ENCODE measurements at regions not wholly inside any gene's neighbourhood (a gene's known extent, or its start where the extent isn't known, plus 50 kb on each side); places are given as distances from the start of the nearest gene placed in this dataset.

GRCh38 chr13:34046457-34046856 is 228.5 kb downstream of the RFC3 start:
- no peak for DNase-seq

GRCh38 chr13:34048652-34049051 is 230.7 kb downstream of the RFC3 start:
- DNase-seq: no peak

DNA sequence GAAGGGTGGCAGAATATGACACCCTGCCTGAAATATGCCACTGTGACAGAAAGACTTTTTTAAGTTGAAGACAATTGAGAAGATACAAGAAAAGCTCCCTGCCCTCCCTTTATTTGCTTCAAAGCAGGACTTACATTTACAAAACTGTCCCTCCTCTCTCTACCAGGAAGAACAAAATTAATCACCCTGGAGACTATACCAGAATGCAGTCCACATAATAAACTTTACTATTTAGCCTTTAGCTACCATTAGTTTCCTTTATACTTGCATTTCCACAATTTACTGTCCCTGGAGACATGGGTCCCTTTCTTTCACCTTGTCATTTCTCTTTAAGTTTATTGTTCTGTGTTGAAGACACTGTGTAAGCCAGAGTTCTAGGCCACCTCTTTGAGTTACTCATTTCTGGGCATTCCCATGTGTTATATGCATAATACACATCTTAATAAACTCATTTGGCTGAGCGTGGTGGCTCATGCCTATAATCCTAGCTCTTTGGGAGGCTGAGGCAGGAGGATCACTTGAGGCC is 238.8 kb downstream of the RFC3 start:
- no peak for DNase-seq

DNA sequence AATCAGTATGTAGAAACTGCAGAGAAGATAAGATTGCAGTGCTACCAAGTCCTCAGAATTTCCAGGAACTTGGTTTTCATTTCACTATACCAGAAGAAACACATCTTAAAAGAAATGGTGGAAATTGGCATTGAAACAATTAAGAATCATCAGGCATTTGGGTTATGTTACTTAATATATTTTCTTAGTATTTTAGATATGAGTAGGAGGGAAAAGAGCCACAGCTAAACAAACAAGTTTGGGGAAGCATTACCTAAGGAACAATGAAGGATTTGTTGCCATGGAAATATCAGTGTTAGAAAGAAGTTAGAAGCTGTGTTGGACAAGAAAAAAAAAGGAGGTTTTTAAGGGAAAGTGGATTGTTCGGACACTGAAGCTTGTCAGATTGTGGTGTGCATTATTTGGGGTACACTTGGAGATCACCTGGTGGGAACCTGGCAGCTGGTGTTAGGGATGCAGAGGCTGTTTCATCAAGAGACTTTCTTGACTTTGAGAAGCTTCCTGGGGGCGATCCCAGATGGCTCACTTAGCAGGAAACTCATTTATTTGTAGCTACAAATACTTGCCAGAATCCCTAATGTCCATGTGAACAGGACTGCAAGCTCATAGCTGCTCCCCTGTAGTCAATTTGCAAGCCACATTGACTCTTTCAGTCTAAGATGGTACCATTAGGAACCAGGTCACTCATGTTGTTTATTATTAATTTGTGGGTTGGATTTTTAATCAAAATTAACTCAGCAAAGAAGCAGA is 246.7 kb downstream of the RFC3 start:
- no peak for DNase-seq

DNA sequence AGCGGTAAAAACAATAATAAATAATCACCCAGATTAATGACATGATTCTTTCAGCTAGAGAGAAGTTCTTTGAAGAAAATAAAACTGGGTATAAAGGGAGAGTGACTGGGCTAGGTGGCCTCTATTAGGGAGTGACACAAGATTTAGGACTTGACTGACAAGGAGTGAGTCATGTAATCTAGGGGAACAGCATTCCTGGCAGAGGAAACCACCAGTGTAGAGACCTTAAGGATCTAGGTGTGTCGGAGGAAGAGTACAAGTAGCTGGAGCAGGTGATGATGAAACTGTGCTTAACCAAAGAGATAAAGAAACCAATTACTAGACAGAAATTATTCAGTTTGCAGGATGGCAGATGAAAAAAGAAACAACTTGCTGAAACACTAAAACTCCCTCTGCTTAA is 248.0 kb downstream of the RFC3 start:
- no peak for DNase-seq

DNA sequence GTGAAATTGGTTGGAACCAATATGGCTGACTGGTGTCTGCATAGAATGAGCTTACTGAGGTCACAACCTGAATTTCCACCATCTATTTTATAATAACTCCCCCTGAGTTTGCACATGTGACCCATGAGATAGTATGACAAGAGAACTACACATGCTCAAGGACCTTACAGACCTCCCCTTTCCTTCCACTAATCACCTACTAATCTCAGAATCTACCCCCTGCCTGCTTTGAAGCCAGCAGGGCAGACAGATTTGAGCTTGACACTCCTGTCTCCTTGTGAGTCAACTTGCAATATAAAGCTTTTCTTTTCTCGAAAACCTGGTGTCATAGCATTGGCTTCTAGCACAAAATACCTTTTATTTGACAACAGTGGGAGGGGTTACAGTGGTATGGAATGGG is 248.4 kb downstream of the RFC3 start:
- no peak for DNase-seq

GRCh38 chr13:34070006-34070405 is 252.1 kb downstream of the RFC3 start:
- DNase-seq: no peak

DNA sequence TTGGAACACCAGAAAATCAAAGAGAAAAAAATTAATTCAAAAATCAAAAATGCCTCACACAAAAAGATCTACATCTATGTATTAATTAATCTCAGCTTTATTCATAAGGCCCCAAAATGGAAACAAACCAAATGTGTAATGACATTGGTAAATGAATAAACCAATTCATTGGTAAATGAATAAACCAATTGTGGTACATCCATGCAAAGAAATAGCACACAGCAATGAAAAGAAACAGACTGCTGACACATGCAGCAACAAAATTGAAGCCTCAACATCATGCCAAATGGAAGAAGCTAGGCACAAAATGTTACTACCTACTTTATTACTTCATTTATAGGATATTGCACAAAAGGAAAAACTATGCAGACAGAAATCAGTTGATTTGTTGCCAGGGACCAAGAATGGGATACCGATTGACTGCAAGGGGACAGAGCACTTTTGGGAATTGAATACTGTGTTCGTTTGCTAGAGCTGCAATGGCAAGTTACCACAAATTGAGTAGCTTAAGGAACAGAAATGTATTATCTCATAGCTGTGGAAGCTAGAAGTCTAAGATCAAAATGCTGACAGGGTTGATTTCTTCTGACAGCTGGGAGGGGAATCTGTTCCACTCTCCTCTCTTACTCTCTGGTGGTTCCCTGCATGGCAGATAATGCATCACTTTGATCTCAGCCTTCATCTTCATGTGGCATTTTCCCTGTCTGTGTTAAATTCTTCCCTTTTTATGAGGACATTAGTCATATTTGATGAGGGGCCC is 252.8 kb downstream of the RFC3 start:
- no peak for DNase-seq

- DNase-seq: no peak
These were observed 258.4 kb downstream of the RFC3 start for GRCh38 chr13:34076319-34076718.

DNA sequence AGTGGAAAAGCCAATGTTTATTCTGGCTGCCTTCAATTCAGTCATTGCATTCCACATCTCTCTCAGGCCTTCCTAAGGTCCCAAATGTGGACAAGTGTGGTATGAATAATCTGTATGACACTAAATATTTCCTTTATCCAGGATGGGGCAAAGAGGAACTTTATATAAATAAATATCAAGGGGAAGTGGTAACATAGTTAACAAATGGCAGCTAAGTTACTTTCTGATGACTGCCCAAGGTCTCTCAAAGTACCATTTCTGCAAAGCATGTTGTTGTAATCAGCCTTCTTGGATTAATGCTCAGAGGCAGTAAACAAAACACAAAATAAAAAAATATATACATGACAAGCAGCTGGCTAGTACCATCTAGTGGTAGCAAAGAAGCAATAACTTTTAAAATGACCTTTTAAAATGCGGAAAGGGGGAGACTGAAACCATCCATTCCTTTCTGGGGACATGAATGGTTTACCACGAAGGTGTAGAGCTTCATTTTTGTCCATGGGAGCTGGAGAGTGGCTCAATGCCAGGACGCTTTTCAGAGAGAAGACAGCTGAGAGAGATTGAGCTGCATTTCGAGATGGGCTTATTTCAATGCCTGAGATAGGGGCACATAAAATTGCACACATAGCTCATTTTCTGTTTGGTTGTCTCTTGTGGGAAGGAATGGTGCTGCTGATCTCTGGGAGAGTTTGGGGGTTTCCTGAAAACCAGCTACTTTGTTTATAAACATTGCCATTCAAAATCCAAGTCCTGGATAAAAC is 259.2 kb downstream of the RFC3 start:
- no peak for DNase-seq

- DNase-seq: no peak
These were observed 260.5 kb downstream of the RFC3 start for GRCh38 chr13:34078334-34078999.

DNA sequence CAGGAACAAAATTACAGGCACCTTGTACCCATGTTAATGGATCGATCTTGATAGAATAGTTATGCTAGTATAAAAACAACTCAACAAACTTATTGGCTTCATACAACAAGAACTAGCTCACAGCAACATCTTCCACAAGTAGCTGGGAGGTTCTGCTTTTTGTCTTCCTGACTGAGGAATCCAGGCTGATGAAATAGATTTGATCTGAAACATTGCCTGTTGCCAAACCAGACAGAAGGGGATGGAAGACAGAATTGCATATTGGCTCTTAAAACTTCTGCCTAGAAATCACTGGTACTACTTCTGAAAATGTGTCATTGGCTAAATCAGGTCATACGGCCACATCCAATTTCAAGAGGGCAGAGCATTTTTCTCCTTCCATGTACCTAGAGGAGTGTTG is 267.3 kb downstream of the RFC3 start:
- no peak for DNase-seq

- no peak for DNase-seq
These were observed 268.3 kb downstream of the RFC3 start for GRCh38 chr13:34086281-34086680.

DNA sequence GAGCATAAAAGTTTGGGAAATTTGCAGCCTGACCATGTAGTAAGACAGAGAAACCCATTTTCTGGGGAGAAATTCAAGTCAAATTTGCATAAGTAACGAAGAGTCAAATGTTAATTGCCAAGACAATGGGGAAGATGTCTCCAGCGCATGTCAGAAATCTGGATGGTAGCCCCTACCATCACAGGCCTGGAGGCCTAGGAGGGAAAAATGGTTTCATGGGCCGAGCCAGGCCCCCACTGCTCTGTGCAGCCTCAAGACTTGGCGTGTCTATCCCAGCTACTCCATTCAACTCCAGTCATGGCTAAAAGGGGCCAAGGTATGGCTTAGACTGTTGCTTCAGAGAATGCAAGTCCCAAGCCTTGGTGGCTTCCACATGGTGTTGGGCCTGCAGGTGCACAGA is 269.8 kb downstream of the RFC3 start:
- DNase-seq: no peak

- DNase-seq: no peak
These were observed 285.9 kb downstream of the RFC3 start for GRCh38 chr13:34103854-34104253.

DNA sequence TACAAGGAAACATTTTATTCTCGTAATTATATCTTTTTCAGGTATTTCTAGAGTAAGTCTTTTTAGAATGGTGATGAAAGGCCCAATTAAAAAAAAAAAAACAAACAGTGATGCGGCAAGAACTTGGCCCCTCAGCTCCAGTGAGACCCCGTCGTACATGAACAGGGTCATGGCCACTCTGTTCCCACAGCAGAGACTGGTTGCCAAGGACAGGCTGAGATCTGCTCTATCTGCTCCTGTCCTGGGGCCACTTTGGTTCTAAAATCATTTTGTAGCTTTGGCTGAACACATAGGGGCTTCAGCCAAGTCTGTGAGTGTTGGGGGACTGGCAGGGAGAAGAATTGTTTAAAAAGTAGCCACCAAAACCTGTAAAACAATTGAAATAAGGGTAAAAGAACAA is 286.9 kb downstream of the RFC3 start:
- DNase-seq: no peak

DNA sequence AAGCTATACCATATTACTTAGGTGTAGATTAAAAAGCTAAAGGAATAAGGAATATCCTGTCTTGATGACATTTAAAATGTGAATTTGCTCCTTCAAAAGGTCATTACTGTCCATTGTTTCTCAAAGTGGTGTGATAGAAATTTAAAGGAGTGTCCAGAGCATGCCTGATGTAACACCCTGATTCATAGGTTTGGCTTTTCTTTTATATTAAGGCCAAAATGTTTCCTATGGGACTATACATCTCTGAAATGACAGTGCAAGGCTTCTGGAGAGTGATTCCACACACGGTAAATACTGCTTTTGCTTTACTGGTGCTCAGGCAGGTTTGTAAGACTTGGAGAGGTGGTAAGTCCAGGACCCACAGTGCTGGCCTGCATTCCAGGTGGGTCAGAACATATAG is 289.9 kb downstream of the RFC3 start:
- no peak for DNase-seq

GRCh38 chr13:34108410-34108809 is 290.5 kb downstream of the RFC3 start:
- DNase-seq: no peak

DNA sequence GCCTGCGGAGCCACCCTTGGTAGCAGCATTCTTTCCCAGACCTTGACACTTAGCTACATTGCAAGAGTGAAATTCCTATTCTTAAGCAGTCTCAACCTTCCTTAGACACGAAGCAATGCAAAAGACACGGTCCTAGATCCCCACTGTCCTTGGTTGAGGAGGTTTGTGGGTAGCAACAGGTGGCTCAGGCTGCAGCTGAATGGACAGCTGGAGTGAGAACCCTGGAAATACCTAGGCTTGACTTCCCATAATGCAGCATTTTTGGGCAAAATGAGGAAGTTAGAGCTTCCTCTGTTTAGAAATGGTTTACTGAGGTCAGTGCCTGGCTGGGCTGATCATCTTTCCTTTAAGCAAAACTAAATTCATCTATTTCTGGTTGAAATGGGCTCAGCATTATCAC is 296.6 kb downstream of the RFC3 start:
- no peak for DNase-seq

DNA sequence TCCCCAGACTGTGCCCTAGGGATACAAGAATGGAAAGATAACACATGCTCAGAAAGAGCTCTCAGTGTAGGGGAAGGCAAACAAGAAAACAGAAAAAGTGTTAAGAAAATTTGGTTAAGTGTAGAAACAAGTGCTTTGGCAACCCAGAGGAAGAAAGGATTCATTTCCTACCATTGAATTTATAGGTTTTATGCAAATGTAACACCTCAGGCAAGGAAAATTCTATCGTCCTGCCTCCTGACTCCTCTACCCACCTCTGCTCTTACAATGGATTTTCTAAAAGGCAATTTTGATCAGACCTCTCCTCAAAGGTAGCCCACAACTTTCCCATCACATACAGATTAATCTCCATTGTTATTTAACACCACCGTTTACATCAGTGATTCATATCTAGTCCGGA is 298.7 kb downstream of the RFC3 start:
- DNase-seq: no peak

- no peak for DNase-seq
These were observed 306.8 kb downstream of the RFC3 start for GRCh38 chr13:34124666-34125306.

DNA sequence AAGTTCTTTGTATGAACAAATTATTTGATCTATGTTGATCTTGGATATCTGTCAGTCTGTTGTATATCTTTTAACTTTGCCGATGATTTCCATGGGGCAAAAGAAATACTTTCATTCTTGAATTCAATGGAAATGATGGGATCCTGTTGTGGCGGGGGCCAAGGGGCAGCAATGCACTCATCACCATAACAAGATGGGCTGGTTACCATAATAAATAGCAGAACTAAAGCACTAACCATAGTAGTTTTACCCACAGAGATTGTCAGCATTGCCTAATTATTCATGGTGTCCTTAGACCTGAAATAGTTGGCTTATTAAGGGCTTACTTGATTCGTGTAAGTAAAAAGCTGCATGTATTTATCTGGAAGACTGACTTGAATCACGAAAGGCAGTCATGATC is 309.6 kb downstream of the RFC3 start:
- no peak for DNase-seq

GRCh38 chr13:34128661-34129060 is 310.7 kb downstream of the RFC3 start:
- DNase-seq: no peak
